ENCODE measurements at regions not wholly inside any gene's neighbourhood (a gene's known extent, or its start where the extent isn't known, plus 50 kb on each side); places are given as distances from the start of the nearest gene placed in this dataset.

DNA sequence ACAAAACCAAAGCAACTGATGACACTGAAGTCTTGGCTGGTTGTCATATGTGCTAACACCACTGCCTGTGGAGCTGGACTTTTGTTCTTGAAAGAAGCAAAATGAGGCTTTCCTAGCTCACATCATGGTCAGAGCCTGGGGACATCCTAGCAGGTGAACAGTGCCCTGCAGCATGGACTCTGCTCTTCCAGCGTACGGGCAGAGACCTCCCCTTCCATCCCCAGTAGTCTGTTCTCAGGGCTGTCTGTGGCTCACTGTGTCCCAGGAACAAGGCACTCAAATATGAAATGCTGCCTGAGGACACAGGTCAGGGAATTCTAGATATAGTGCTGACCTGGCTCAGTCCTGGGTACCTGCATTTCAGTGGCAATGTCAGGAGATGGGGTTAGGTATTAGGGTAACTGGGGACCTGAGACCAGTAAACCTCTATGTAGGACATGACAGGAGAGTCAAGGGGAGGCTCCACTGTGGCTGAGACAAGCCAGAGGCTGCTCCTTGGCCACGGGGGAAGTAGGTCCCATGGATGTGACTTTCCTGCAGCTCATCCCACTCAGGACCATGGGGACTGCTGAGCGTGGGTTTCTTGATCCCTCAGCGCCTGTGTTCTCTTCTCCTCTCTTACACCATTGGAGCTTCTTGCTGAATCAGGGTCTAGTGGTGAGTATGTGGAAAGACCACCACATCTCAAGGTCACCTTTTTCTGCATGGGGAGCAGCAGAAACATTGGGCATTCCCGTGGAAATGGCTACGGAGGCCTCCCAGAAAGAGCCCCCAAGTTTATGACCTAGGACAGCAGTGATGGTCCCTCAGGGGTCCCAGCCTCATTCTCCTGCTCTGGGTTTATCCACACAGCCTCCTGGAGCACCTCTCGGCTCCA lies 80.1 kb downstream of the ZNF280B start:
- TF ChIP-seq, protein P1, sequence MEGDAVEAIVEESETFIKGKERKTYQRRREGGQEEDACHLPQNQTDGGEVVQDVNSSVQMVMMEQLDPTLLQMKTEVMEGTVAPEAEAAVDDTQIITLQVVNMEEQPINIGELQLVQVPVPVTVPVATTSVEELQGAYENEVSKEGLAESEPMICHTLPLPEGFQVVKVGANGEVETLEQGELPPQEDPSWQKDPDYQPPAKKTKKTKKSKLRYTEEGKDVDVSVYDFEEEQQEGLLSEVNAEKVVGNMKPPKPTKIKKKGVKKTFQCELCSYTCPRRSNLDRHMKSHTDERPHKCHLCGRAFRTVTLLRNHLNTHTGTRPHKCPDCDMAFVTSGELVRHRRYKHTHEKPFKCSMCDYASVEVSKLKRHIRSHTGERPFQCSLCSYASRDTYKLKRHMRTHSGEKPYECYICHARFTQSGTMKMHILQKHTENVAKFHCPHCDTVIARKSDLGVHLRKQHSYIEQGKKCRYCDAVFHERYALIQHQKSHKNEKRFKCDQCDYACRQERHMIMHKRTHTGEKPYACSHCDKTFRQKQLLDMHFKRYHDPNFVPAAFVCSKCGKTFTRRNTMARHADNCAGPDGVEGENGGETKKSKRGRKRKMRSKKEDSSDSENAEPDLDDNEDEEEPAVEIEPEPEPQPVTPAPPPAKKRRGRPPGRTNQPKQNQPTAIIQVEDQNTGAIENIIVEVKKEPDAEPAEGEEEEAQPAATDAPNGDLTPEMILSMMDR (IDR thresholded peaks at IDR 0.05; ENCODE audit: insufficient read depth, low read length, poor library complexity, severe bottlenecking) = no peak
- peaks cover 6% of the 10 kb centered on the region for H3K27me3 ChIP-seq (ENCODE audit: control insufficient read depth, insufficient read depth, low read length)
- DNase-seq (ENCODE audit: low read depth) = no peak
- H3K36me3 ChIP-seq (ENCODE audit: control insufficient read depth, insufficient read depth, low read length) = no peaks in the 10 kb centered on the region
- H3K4me3 ChIP-seq (ENCODE audit: low read depth, low read length) = no peak overlapping the region

DNA sequence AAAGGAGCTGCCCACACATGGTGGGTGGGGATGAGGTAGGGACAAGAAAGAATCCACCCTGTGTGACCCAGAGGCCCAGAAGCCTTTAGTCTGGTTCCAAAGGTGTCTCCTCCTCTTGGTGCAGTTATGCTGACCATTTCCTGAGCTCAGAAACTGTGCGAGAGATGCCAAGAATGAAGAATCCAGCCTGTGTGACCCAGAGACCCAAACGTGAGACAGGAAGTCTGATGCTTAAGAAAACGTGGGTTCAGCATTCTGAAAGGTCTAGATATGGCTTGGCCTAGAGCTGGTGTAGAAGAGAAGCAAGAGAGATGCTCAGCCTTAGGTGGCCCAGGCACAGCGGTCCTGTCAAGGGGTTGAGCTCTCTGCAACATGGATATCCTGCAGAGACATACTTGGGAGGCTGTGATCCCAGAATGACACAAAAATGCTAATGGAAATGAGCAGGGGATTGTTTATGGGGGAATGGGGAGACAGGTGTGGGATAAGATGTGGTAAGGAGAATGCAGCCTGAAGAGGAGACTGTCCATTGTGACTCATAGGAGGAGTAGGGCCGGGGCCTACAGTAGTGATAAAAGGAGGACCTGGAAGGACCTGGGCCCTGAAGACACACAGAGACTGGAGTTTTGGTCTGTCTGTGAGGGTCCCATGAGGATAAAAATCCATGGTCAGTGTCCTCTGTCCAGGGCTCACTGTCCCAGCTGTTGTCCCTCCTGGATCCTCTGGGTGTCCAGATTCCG lies 79.0 kb downstream of the ZNF280B start:
- no peak overlapping the region for H3K4me3 ChIP-seq (ENCODE audit: low read depth, low read length)
- no peak for DNase-seq (ENCODE audit: low read depth)
- no peaks in the 10 kb centered on the region for H3K36me3 ChIP-seq (ENCODE audit: control insufficient read depth, insufficient read depth, low read length)
- H3K27me3 ChIP-seq (ENCODE audit: control insufficient read depth, insufficient read depth, low read length) = peaks cover 6% of the 10 kb centered on the region
- TF ChIP-seq, protein P1 (IDR thresholded peaks at IDR 0.05; ENCODE audit: insufficient read depth, low read length, poor library complexity, severe bottlenecking) = no peak

DNA sequence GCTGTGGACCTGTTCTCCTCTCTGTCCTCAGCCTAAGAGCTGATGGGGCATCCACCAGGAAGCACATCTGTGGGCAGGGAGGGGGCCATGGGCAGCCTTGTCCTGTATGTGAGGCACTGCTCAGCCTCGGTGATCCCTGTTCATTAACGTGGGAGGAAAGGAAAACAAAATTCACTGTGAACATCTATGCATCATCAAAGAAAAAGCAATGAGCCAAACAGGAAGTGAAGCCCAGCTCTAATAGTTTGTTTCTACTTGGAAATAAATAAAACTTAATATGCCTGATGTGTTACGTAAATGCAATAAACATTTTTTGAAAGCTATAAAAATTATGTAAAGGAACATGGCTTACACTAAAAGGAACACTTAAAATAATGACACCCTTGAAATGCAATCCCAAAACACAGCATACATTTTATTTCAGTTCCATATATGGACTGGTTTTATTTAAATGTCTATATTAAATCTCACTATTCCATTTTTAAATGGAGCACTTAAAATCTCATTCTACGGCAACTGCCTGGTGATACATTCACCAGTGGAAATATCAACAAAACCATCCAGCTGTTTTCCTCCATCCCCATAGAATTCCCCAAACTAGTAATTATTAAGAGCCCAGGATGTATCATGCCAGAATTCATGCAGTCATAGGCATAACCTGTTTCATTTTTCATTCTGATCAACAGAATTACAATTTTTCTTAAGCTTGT lies 78.3 kb downstream of the ZNF280B start:
- H3K27me3 ChIP-seq (ENCODE audit: control insufficient read depth, insufficient read depth, low read length) = peaks cover 6% of the 10 kb centered on the region
- H3K36me3 ChIP-seq (ENCODE audit: control insufficient read depth, insufficient read depth, low read length) = no peaks in the 10 kb centered on the region
- no peak overlapping the region for H3K4me3 ChIP-seq (ENCODE audit: low read depth, low read length)
- TF ChIP-seq, protein P1 (IDR thresholded peaks at IDR 0.05; ENCODE audit: insufficient read depth, low read length, poor library complexity, severe bottlenecking) = no peak
- DNase-seq (ENCODE audit: low read depth) = no peak

DNA sequence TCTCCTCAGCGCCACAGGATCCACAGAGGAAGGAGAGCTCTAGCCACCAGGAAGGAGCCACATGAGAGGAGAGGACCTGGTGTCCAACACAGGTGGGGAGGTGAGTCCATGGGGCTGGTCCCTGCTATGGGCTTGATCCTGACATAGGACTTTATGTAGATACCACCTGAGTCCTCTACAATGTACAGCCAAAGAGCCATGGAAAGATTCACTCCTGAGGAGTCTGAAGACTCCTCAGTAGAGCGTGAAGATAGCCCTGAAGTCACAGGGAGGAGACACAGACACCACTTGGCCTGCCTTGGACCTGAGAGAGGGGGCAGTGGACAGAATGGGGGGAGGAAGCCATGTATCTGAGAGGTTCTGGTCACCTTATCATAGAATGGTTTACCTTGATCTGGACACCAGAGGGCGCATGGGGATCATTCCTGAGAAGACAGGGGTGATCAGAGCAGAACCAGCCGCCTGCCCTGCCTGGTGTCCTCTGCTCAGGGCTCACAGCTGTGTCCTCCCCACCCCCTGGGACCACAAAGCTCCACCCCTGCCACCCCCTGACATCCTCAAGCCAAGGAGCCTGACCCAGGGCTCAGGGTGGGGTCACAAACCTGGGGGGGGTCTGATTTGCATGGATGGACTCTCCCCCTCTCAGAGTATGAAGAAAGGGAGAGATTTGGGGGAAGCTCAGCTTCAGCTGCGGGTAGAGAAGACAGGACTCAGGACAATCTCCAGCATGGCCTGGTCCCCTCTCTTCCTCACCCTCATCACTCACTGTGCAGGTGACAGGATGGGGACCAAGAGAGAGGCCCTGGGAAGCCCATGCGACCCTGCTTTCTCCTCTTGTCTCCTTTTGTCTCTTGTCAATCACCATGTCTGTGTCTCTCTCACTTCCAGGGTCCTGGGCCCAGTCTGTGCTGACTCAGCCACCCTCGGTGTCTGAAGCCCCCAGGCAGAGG lies 77.0 kb downstream of the ZNF280B start:
- peak; percentile 7 for DNase-seq (ENCODE audit: low read depth)
- TF ChIP-seq, protein P1 (IDR thresholded peaks at IDR 0.05; ENCODE audit: insufficient read depth, low read length, poor library complexity, severe bottlenecking) = peak; percentile 74
- Histone ChIP-seq H3K27me3 (ENCODE audit: control insufficient read depth, insufficient read depth, low read length) (peaks cover 4% of the 10 kb centered on the region), H3K4me3 (ENCODE audit: low read depth, low read length) (no peak overlapping the region), H3K36me3 (ENCODE audit: control insufficient read depth, insufficient read depth, low read length) (no peaks in the 10 kb centered on the region)

DNA sequence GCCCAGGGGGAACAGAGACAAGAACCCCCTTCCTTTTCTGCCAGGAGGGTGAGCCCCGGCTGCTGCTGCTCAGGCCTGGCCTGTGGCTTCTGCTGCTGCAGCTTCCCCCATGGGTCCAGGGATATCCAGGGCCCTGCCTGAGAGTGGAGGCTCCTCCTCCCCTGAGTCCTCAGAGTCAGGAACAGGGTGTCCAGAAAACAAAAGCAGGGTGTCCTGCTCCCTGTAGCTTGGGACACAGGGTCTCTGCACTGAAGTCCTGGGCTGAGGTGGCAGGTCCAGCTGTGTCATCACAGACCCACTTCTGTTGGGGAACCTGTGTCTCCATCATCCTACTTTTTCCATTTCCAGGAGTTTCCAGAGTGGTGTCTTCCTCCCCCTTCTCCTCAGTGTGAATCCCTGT lies 76.1 kb downstream of the ZNF280B start:
- Histone ChIP-seq H3K36me3 (ENCODE audit: control insufficient read depth, insufficient read depth, low read length) (no peaks in the 10 kb centered on the region), H3K4me3 (ENCODE audit: low read depth, low read length) (no peak overlapping the region), H3K27me3 (ENCODE audit: control insufficient read depth, insufficient read depth, low read length) (peaks cover 4% of the 10 kb centered on the region)
- TF ChIP-seq, protein P1 (IDR thresholded peaks at IDR 0.05; ENCODE audit: insufficient read depth, low read length, poor library complexity, severe bottlenecking) = no peak
- no peak for DNase-seq (ENCODE audit: low read depth)

Measured in kidney epithelial cell (primary cell).